ENCODE measurements at regions not wholly inside any gene's neighbourhood (a gene's known extent, or its start where the extent isn't known, plus 50 kb on each side); places are given as distances from the start of the nearest gene placed in this dataset.

GRCh38 chr10:61343796-61344195 is 109.4 kb downstream of the TMEM26 start:
- H3K9me3 ChIP-seq (ENCODE audit: low read depth, low read length, poor library complexity, severe bottlenecking), result no peaks in the 10 kb centered on the region
- no peak overlapping the region for H3K27ac ChIP-seq (ENCODE audit: low read depth, low read length, poor library complexity, severe bottlenecking)
- intact Hi-C loops (cut with micrococcal nuclease; ENCODE audit: unreplicated experiment), result no loop called here
- POLR2A ChIA-PET (ENCODE audit: low non-redundant PET), result no interaction called here
- CTCF ChIA-PET, result no interaction called here
- H3K4me1 ChIP-seq (ENCODE audit: insufficient read depth, low read length, poor library complexity, severe bottlenecking), result peaks cover 4% of the 10 kb centered on the region
- no peak for DNase-seq (ENCODE audit: low spot score)
- TF ChIP-seq CTCF (conservative IDR thresholded peaks at IDR 0.05; ENCODE audit: low read depth, low read length), result no peak
- no peak overlapping the region for H3K4me3 ChIP-seq (ENCODE audit: low read depth, low read length, poor library complexity, severe bottlenecking)
- BruUV-seq (replicated peaks), result no TSS peak
- H3K27me3 ChIP-seq (replicated peaks; ENCODE audit: insufficient read depth, low read depth, low read length, poor library complexity), result no peaks in the 10 kb centered on the region
- no peaks in the 10 kb centered on the region for H3K36me3 ChIP-seq (ENCODE audit: insufficient read depth, low read length, poor library complexity, severe bottlenecking)

GRCh38 chr10:61342858-61343572 is 110.2 kb downstream of the TMEM26 start:
- intact Hi-C loops (cut with micrococcal nuclease; ENCODE audit: unreplicated experiment), result no loop called here
- H3K9me3 ChIP-seq (ENCODE audit: low read depth, low read length, poor library complexity, severe bottlenecking), result no peaks in the 10 kb centered on the region
- BruUV-seq (replicated peaks), result no TSS peak

GRCh38 chr10:61341008-61341407 is 112.2 kb downstream of the TMEM26 start:
- H3K9me3 ChIP-seq (ENCODE audit: low read depth, low read length, poor library complexity, severe bottlenecking), result no peaks in the 10 kb centered on the region
- CTCF ChIA-PET, result no interaction called here
- TF ChIP-seq EZH2 (IDR thresholded peaks at IDR 0.05; ENCODE audit: borderline replicate concordance, low read depth, low read length, poor library complexity, severe bottlenecking), result no peak
- TF ChIP-seq CTCF (conservative IDR thresholded peaks at IDR 0.05; ENCODE audit: low read depth, low read length), result no peak
- no peak for DNase-seq (ENCODE audit: low spot score)
- H3K4me3 ChIP-seq (ENCODE audit: low read depth, low read length, poor library complexity, severe bottlenecking), result no peak overlapping the region
- intact Hi-C loops (cut with micrococcal nuclease; ENCODE audit: unreplicated experiment), result no loop called here
- POLR2A ChIA-PET (ENCODE audit: low non-redundant PET), result no interaction called here
- no peaks in the 10 kb centered on the region for H3K27me3 ChIP-seq (replicated peaks; ENCODE audit: insufficient read depth, low read depth, low read length, poor library complexity)
- H3K27ac ChIP-seq (ENCODE audit: low read depth, low read length, poor library complexity, severe bottlenecking), result no peak overlapping the region
- H3K4me1 ChIP-seq (ENCODE audit: insufficient read depth, low read length, poor library complexity, severe bottlenecking), result no peaks in the 10 kb centered on the region
- BruUV-seq (replicated peaks), result no TSS peak
- H3K36me3 ChIP-seq (ENCODE audit: insufficient read depth, low read length, poor library complexity, severe bottlenecking), result no peaks in the 10 kb centered on the region

More at GRCh38 chr10:61342858-61343572, 110.2 kb downstream of the TMEM26 start:
- Histone ChIP-seq H3K27me3 (replicated peaks; ENCODE audit: insufficient read depth, low read depth, low read length, poor library complexity) (no peaks in the 10 kb centered on the region), H3K4me1 (ENCODE audit: insufficient read depth, low read length, poor library complexity, severe bottlenecking) (peaks cover 4% of the 10 kb centered on the region), H3K4me3 (ENCODE audit: low read depth, low read length, poor library complexity, severe bottlenecking) (no peak overlapping the region), H3K27ac (ENCODE audit: low read depth, low read length, poor library complexity, severe bottlenecking) (no peak overlapping the region), H3K36me3 (ENCODE audit: insufficient read depth, low read length, poor library complexity, severe bottlenecking) (no peaks in the 10 kb centered on the region)
- no peak for DNase-seq (ENCODE audit: low spot score)
- TF ChIP-seq CTCF (conservative IDR thresholded peaks at IDR 0.05; ENCODE audit: low read depth, low read length) (no peak), EZH2 (IDR thresholded peaks at IDR 0.05; ENCODE audit: borderline replicate concordance, low read depth, low read length, poor library complexity, severe bottlenecking) (no peak)
- ChIA-PET CTCF (no interaction called here), POLR2A (ENCODE audit: low non-redundant PET) (no interaction called here)
